ENCODE measurements at regions not wholly inside any gene's neighbourhood (a gene's known extent, or its start where the extent isn't known, plus 50 kb on each side); places are given as distances from the start of the nearest gene placed in this dataset.
"Not testable (repeated sequence)": the region's sequence is repeated elsewhere in the genome, so short reads cannot be mapped to it uniquely, and the experiment has no call there.

- Histone ChIP-seq H3K4me3 (ENCODE audit: low read length in 2 of 2) (no peak overlapping the region), H3K27me3 (ENCODE audit: control insufficient read depth in 1 of 2, insufficient read depth in 2 of 2, low read length in 2 of 2) (no peaks in the 10 kb centered on the region), H3K4me1 (ENCODE audit: control insufficient read depth, insufficient read depth, low read length) (no peaks in the 10 kb centered on the region), H3K27ac (ENCODE audit: low read length) (no peak overlapping the region), H3K9ac (ENCODE audit: low read length in 2 of 2) (no peak overlapping the region), H3K36me3 (ENCODE audit: control insufficient read depth in 2 of 2, insufficient read depth in 2 of 2, low read length in 2 of 2) (no peaks in the 10 kb centered on the region), H3K9me3 (ENCODE audit: control insufficient read depth in 2 of 2, low read length in 2 of 2) (no peaks in the 10 kb centered on the region)
These were observed 230.7 kb upstream of the DUSP10 start for GRCh38 chr1:221972276-221973235.

GRCh38 chr1:221971035-221971434 is 229.1 kb upstream of the DUSP10 start:
- not testable (repeated sequence) for H3K9ac ChIP-seq (ENCODE audit: low read length in 2 of 2)

GRCh38 chr1:221969298-221969858 is 227.5 kb upstream of the DUSP10 start:
- H3K27ac ChIP-seq (ENCODE audit: low read length); H3K4me3 ChIP-seq (ENCODE audit: low read length in 2 of 2); H3K9me3 ChIP-seq (ENCODE audit: control insufficient read depth in 2 of 2, low read length in 2 of 2); H3K27me3 ChIP-seq (ENCODE audit: control insufficient read depth in 1 of 2, insufficient read depth in 2 of 2, low read length in 2 of 2); H3K9ac ChIP-seq (ENCODE audit: low read length in 2 of 2); H3K4me1 ChIP-seq (ENCODE audit: control insufficient read depth, insufficient read depth, low read length); H3K36me3 ChIP-seq (ENCODE audit: control insufficient read depth in 2 of 2, insufficient read depth in 2 of 2, low read length in 2 of 2): not testable (repeated sequence)

More at GRCh38 chr1:221971035-221971434, 229.1 kb upstream of the DUSP10 start:
- not testable (repeated sequence) for H3K4me3 ChIP-seq (ENCODE audit: low read length in 2 of 2); H3K4me1 ChIP-seq (ENCODE audit: control insufficient read depth, insufficient read depth, low read length); H3K9me3 ChIP-seq (ENCODE audit: control insufficient read depth in 2 of 2, low read length in 2 of 2); H3K27me3 ChIP-seq (ENCODE audit: control insufficient read depth in 1 of 2, insufficient read depth in 2 of 2, low read length in 2 of 2); H3K36me3 ChIP-seq (ENCODE audit: control insufficient read depth in 2 of 2, insufficient read depth in 2 of 2, low read length in 2 of 2); H3K27ac ChIP-seq (ENCODE audit: low read length)

- not testable (repeated sequence) for H3K9me3 ChIP-seq (ENCODE audit: control insufficient read depth in 2 of 2, low read length in 2 of 2); H3K9ac ChIP-seq (ENCODE audit: low read length in 2 of 2); H3K36me3 ChIP-seq (ENCODE audit: control insufficient read depth in 2 of 2, insufficient read depth in 2 of 2, low read length in 2 of 2); H3K4me1 ChIP-seq (ENCODE audit: control insufficient read depth, insufficient read depth, low read length); H3K27ac ChIP-seq (ENCODE audit: low read length); H3K27me3 ChIP-seq (ENCODE audit: control insufficient read depth in 1 of 2, insufficient read depth in 2 of 2, low read length in 2 of 2); H3K4me3 ChIP-seq (ENCODE audit: low read length in 2 of 2)
These were observed 225.6 kb upstream of the DUSP10 start for GRCh38 chr1:221967538-221967937.

GRCh38 chr1:221966888-221967287 is 225.0 kb upstream of the DUSP10 start:
- H3K4me1 ChIP-seq (ENCODE audit: control insufficient read depth, insufficient read depth, low read length); H3K27me3 ChIP-seq (ENCODE audit: control insufficient read depth in 1 of 2, insufficient read depth in 2 of 2, low read length in 2 of 2): not testable (repeated sequence)

GRCh38 chr1:221965891-221966290 is 224.0 kb upstream of the DUSP10 start:
- H3K27ac ChIP-seq (ENCODE audit: low read length); H3K27me3 ChIP-seq (ENCODE audit: control insufficient read depth in 1 of 2, insufficient read depth in 2 of 2, low read length in 2 of 2); H3K4me3 ChIP-seq (ENCODE audit: low read length in 2 of 2); H3K9me3 ChIP-seq (ENCODE audit: control insufficient read depth in 2 of 2, low read length in 2 of 2); H3K36me3 ChIP-seq (ENCODE audit: control insufficient read depth in 2 of 2, insufficient read depth in 2 of 2, low read length in 2 of 2); H3K9ac ChIP-seq (ENCODE audit: low read length in 2 of 2); H3K4me1 ChIP-seq (ENCODE audit: control insufficient read depth, insufficient read depth, low read length): not testable (repeated sequence)

More at GRCh38 chr1:221966888-221967287, 225.0 kb upstream of the DUSP10 start:
- H3K4me3 ChIP-seq (ENCODE audit: low read length in 2 of 2); H3K36me3 ChIP-seq (ENCODE audit: control insufficient read depth in 2 of 2, insufficient read depth in 2 of 2, low read length in 2 of 2); H3K9me3 ChIP-seq (ENCODE audit: control insufficient read depth in 2 of 2, low read length in 2 of 2); H3K27ac ChIP-seq (ENCODE audit: low read length); H3K9ac ChIP-seq (ENCODE audit: low read length in 2 of 2): not testable (repeated sequence)

GRCh38 chr1:221965252-221965651 is 223.4 kb upstream of the DUSP10 start:
- H3K9ac ChIP-seq (ENCODE audit: low read length in 2 of 2) = no peak overlapping the region
- H3K27me3 ChIP-seq (ENCODE audit: control insufficient read depth in 1 of 2, insufficient read depth in 2 of 2, low read length in 2 of 2) = no peaks in the 10 kb centered on the region
- H3K27ac ChIP-seq (ENCODE audit: low read length) = no peak overlapping the region
- H3K36me3 ChIP-seq (ENCODE audit: control insufficient read depth in 2 of 2, insufficient read depth in 2 of 2, low read length in 2 of 2) = no peaks in the 10 kb centered on the region
- no peak overlapping the region for H3K4me3 ChIP-seq (ENCODE audit: low read length in 2 of 2)
- H3K4me1 ChIP-seq (ENCODE audit: control insufficient read depth, insufficient read depth, low read length) = no peaks in the 10 kb centered on the region
- H3K9me3 ChIP-seq (ENCODE audit: control insufficient read depth in 2 of 2, low read length in 2 of 2) = no peaks in the 10 kb centered on the region

GRCh38 chr1:221963742-221964141 is 221.9 kb upstream of the DUSP10 start:
- H3K27me3 ChIP-seq (ENCODE audit: control insufficient read depth in 1 of 2, insufficient read depth in 2 of 2, low read length in 2 of 2) = no peaks in the 10 kb centered on the region
- H3K9me3 ChIP-seq (ENCODE audit: control insufficient read depth in 2 of 2, low read length in 2 of 2) = no peaks in the 10 kb centered on the region
- no peak overlapping the region for H3K27ac ChIP-seq (ENCODE audit: low read length)
- no peaks in the 10 kb centered on the region for H3K36me3 ChIP-seq (ENCODE audit: control insufficient read depth in 2 of 2, insufficient read depth in 2 of 2, low read length in 2 of 2)
- H3K9ac ChIP-seq (ENCODE audit: low read length in 2 of 2) = no peak overlapping the region
- no peak overlapping the region for H3K4me3 ChIP-seq (ENCODE audit: low read length in 2 of 2)
- H3K4me1 ChIP-seq (ENCODE audit: control insufficient read depth, insufficient read depth, low read length) = no peaks in the 10 kb centered on the region

GRCh38 chr1:221962385-221962784 is 220.5 kb upstream of the DUSP10 start:
- Histone ChIP-seq H3K4me3 (ENCODE audit: low read length in 2 of 2) (no peak overlapping the region), H3K27ac (ENCODE audit: low read length) (no peak overlapping the region), H3K27me3 (ENCODE audit: control insufficient read depth in 1 of 2, insufficient read depth in 2 of 2, low read length in 2 of 2) (no peaks in the 10 kb centered on the region), H3K4me1 (ENCODE audit: control insufficient read depth, insufficient read depth, low read length) (no peaks in the 10 kb centered on the region), H3K9ac (ENCODE audit: low read length in 2 of 2) (no peak overlapping the region), H3K9me3 (ENCODE audit: control insufficient read depth in 2 of 2, low read length in 2 of 2) (no peaks in the 10 kb centered on the region), H3K36me3 (ENCODE audit: control insufficient read depth in 2 of 2, insufficient read depth in 2 of 2, low read length in 2 of 2) (no peaks in the 10 kb centered on the region)

- Histone ChIP-seq H3K9me3 (ENCODE audit: control insufficient read depth in 2 of 2, low read length in 2 of 2) (no peaks in the 10 kb centered on the region), H3K27me3 (ENCODE audit: control insufficient read depth in 1 of 2, insufficient read depth in 2 of 2, low read length in 2 of 2) (no peaks in the 10 kb centered on the region), H3K36me3 (ENCODE audit: control insufficient read depth in 2 of 2, insufficient read depth in 2 of 2, low read length in 2 of 2) (no peaks in the 10 kb centered on the region), H3K4me3 (ENCODE audit: low read length in 2 of 2) (no peak overlapping the region), H3K9ac (ENCODE audit: low read length in 2 of 2) (no peak overlapping the region), H3K27ac (ENCODE audit: low read length) (no peak overlapping the region), H3K4me1 (ENCODE audit: control insufficient read depth, insufficient read depth, low read length) (no peaks in the 10 kb centered on the region)
These were observed 219.8 kb upstream of the DUSP10 start for GRCh38 chr1:221961532-221962292.

Measured in stomach smooth muscle (tissue), 2 donors.